ENCODE measurements at regions not wholly inside any gene's neighbourhood (a gene's known extent, or its start where the extent isn't known, plus 50 kb on each side); places are given as distances from the start of the nearest gene placed in this dataset.

- TF ChIP-seq SIN3A (conservative IDR thresholded peaks at IDR 0.05 in 1 of 2, IDR thresholded peaks at IDR 0.05 in 1 of 2; ENCODE audit: low read depth in 1 of 2, low read length in 2 of 2) (no peak), BACH1 (IDR thresholded peaks at IDR 0.05; ENCODE audit: low read length) (no peak), PHF8 (conservative IDR thresholded peaks at IDR 0.05; ENCODE audit: low read depth, low read length) (no peak)
These were observed 633.1 kb upstream of the TBL1XR1 start (continued) for GRCh38 chr3:177830411-177830849.
